GM18858 (cell line): ENCODE measurements at regions not wholly inside any gene's neighbourhood (a gene's known extent, or its start where the extent isn't known, plus 50 kb on each side); places are given as distances from the start of the nearest gene placed in this dataset.

ENCODE experiments used
- ATAC-seq: cut with Tn5 transposase; IDR thresholded peaks from one replicate; pipeline ENCODE4 v1.9.1; 2021; ENCODE audit not compliant: unreplicated experiment

GRCh38 chr5:53825016-53825415 lies 264.6 kb downstream of the NDUFS4 start:
- no peak for ATAC-seq

GRCh38 chr5:53825926-53826325 lies 265.5 kb downstream of the NDUFS4 start:
- no peak for ATAC-seq

- no peak for ATAC-seq
These were observed 266.1 kb downstream of the NDUFS4 start for GRCh38 chr5:53826504-53826903.

GRCh38 chr5:53827211-53827651 lies 266.8 kb downstream of the NDUFS4 start:
- no peak for ATAC-seq

- ATAC-seq, result no peak
These were observed 271.1 kb downstream of the NDUFS4 start for GRCh38 chr5:53831496-53831895.
